Endothelial cell of umbilical vein (primary cell): ENCODE measurements at regions not wholly inside any gene's neighbourhood (a gene's known extent, or its start where the extent isn't known, plus 50 kb on each side); places are given as distances from the start of the nearest gene placed in this dataset.
"Not testable (repeated sequence)": the region's sequence is repeated elsewhere in the genome, so short reads cannot be mapped to it uniquely, and the experiment has no call there.

Source experiments
- CTCF ChIP-seq, 2 donors: IDR thresholded peaks; 1 replicate in 1 of 2; 2 replicates in 1 of 2; pipeline ENCODE4 v1.5.1; 2011; ENCODE audit warnings: low read length in 2 of 2, mild to moderate bottlenecking in 2 of 2, moderate library complexity in 2 of 2, control low read depth in 1 of 2, inconsistent platforms in 1 of 2, low read depth in 1 of 2; ENCODE audit not compliant: insufficient read depth in 1 of 2; ENCODE audit errors: extremely low read depth in 1 of 2
- EZH2 ChIP-seq: IDR thresholded peaks from 2 replicates; pipeline ENCODE4 v1.6.1; 2012; ENCODE audit warnings: borderline replicate concordance, low read depth, mild to moderate bottlenecking, moderate library complexity, low read length, inconsistent platforms; ENCODE audit not compliant: severe bottlenecking

DNA sequence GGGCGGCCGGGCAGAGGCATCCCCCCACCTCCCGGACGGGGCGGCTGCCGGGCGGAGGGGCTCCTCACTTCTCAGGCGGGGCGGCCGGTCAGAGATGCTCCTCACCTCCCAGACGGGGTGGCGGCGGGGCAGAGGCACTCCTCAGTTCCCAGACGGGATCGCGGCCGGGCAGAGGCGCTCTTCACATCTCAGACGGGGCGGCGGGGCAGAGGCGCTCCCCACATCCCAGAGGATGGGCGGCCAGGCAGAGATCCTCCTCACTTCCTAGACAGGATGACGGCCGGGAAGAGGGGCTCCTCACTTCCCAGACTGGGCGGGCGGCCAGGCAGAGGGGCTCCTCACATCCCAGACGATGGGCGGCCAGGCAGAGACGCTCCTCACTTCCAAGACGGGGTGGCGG, 463.2 kb downstream of the SQOR start:
- TF ChIP-seq CTCF (IDR thresholded peaks at IDR 0.05; ENCODE audit: extremely low read depth in 1 of 2, insufficient read depth in 1 of 2, low read depth in 1 of 2, low read length in 2 of 2); EZH2: not testable (repeated sequence)
